Endothelial cell of umbilical vein (primary cell): ENCODE measurements at regions not wholly inside any gene's neighbourhood (a gene's known extent, or its start where the extent isn't known, plus 50 kb on each side); places are given as distances from the start of the nearest gene placed in this dataset.

Experiments used
- BruUV-seq: library from RNA; stranded (reverse); fragments of 400-500 nt; replicated peaks from 2 replicates; lab custom pipeline; 2021; lab: Mats Ljungman, UMichigan
- CTCF ChIA-PET: fragments of 300-600, 350-600 bp; sonication (Branson Sonifier 250); formaldehyde crosslinking; loops from one replicate; lab custom pipeline; 2021; ENCODE audit warnings: antibody characterized with exemption, inconsistent platforms; lab: Charles Lee
- POLR2A ChIA-PET: fragments of 300-600, 350-600 bp; sonication (Branson Sonifier 250); formaldehyde crosslinking; loops from one replicate; lab custom pipeline; 2021; ENCODE audit warnings: antibody characterized with exemption, inconsistent platforms; lab: Charles Lee
- DNase-seq: peaks from one replicate; pipeline ENCODE4 v3.0.0-alpha.2; 2011; ENCODE audit warnings: low read depth, low spot score
- FAIRE-seq: peaks from 2 replicates; lab custom pipeline; 2011; peaks lifted over from hg19 to GRCh38; lab: Jason Lieb, UNC
- H2AFZ ChIP-seq: 2 replicates; pipeline ENCODE4 v1.6.0; 2012; ENCODE audit warnings: low read depth, low read length, control low read depth, inconsistent platforms
- H3K27ac ChIP-seq: 2 replicates; pipeline ENCODE4 v1.5.1; 2011; ENCODE audit warnings: low read depth, mild to moderate bottlenecking, control low read depth, low read length, moderate library complexity; ENCODE audit not compliant: insufficient read depth
- H3K27me3 ChIP-seq, 2 experiments: 2 replicates each; pipeline versions ENCODE4 v1.6.0 to v1.6.1; 2011; ENCODE audit warnings: low read length in 2 of 2, mixed read lengths in 1 of 2; ENCODE audit not compliant: control insufficient read depth in 2 of 2, insufficient read depth in 2 of 2
- H3K36me3 ChIP-seq, 2 experiments: 2 replicates in 1 of 2; 3 replicates in 1 of 2; pipeline ENCODE4 v1.5.1; 2011; ENCODE audit warnings: low read length in 2 of 2, mild to moderate bottlenecking in 1 of 2, moderate library complexity in 1 of 2; ENCODE audit not compliant: control insufficient read depth in 2 of 2, insufficient read depth in 2 of 2; ENCODE audit errors: extremely low read depth in 1 of 2
- H3K4me1 ChIP-seq: 3 replicates; pipeline ENCODE4 v1.5.1; 2011; ENCODE audit warnings: mild to moderate bottlenecking, low read length; ENCODE audit not compliant: control insufficient read depth, insufficient read depth; ENCODE audit errors: extremely low read depth
- H3K4me2 ChIP-seq: 2 replicates; pipeline ENCODE4 v1.6.1; 2011; ENCODE audit warnings: low read length, control low read depth, mixed read lengths; ENCODE audit not compliant: insufficient read depth
- H3K4me3 ChIP-seq, 3 experiments: fragments of 200-600 bp in 1 of 3; sonication (generic), shearing (Covaris generic) in 1 of 3; replicated peaks in 1 of 3; 2 replicates each; pipeline ENCODE4 v1.5.1; 2011 to 2016; ENCODE audit warnings: control low read depth in 3 of 3, low read length in 3 of 3, mild to moderate bottlenecking in 2 of 3, inconsistent platforms in 1 of 3, low read depth in 1 of 3, moderate library complexity in 1 of 3; ENCODE audit not compliant: insufficient read depth in 1 of 3
- H3K79me2 ChIP-seq: 2 replicates; pipeline ENCODE4 v1.6.0; 2012; ENCODE audit warnings: low read length, inconsistent platforms; ENCODE audit not compliant: control insufficient read depth, insufficient read depth
- H3K9ac ChIP-seq: replicated peaks from 2 replicates; pipeline ENCODE3; 2011; ENCODE audit warnings: low read length, control low read depth; ENCODE audit not compliant: insufficient read depth; ENCODE audit errors: extremely low read depth
- H3K9me1 ChIP-seq: replicated peaks from 3 replicates; pipeline ENCODE4 v1.6.0; 2011; ENCODE audit warnings: mild to moderate bottlenecking, low read length; ENCODE audit not compliant: control insufficient read depth, insufficient read depth; ENCODE audit errors: extremely low read depth
- H3K9me3 ChIP-seq: replicated peaks from 2 replicates; pipeline ENCODE4 v1.5.1; 2012; ENCODE audit warnings: low read length, inconsistent platforms; ENCODE audit not compliant: control insufficient read depth, insufficient read depth
- H4K20me1 ChIP-seq: replicated peaks from 2 replicates; pipeline ENCODE3; 2011; ENCODE audit warnings: mild to moderate bottlenecking, low read length; ENCODE audit not compliant: control insufficient read depth, insufficient read depth; ENCODE audit errors: extremely low read depth
- EZH2 ChIP-seq: IDR thresholded peaks from 2 replicates; pipeline ENCODE4 v1.6.1; 2012; ENCODE audit warnings: borderline replicate concordance, low read depth, mild to moderate bottlenecking, moderate library complexity, low read length, inconsistent platforms; ENCODE audit not compliant: severe bottlenecking
- FOS ChIP-seq: IDR thresholded peaks from 2 replicates; pipeline ENCODE4 v1.6.1; 2011; ENCODE audit warnings: mild to moderate bottlenecking, low read length, moderate library complexity, borderline replicate concordance; ENCODE audit not compliant: insufficient read depth
- GATA2 ChIP-seq: IDR thresholded peaks from 2 replicates; pipeline ENCODE4 v1.7.0; 2011; ENCODE audit warnings: low read depth, mild to moderate bottlenecking, moderate library complexity, mixed read lengths, low read length; ENCODE audit not compliant: insufficient read length, insufficient read depth
- JUN ChIP-seq: IDR thresholded peaks from 2 replicates; pipeline ENCODE4 v1.6.1; 2011; ENCODE audit warnings: borderline replicate concordance, low read depth; ENCODE audit not compliant: insufficient read length, insufficient read depth
- MYC ChIP-seq: IDR thresholded peaks from one replicate; pipeline ENCODE4 v1.6.1; 2011; ENCODE audit warnings: mild to moderate bottlenecking, low read depth, low read length
- POLR2A ChIP-seq: IDR thresholded peaks from 2 replicates; pipeline ENCODE4 v1.6.1; 2012; ENCODE audit warnings: low read depth, mild to moderate bottlenecking, control low read depth, low read length
- POLR2AphosphoS5 ChIP-seq: IDR thresholded peaks from 2 replicates; pipeline ENCODE4 v1.6.1; 2012; ENCODE audit warnings: low read depth, mild to moderate bottlenecking, control low read depth, low read length, moderate library complexity; ENCODE audit not compliant: insufficient read depth
- dilution Hi-C: fragments of 300-500 bp; cut with MboI; formaldehyde crosslinking; loops from one replicate; pipeline ENCODE4 v1.15.0; 2019; ENCODE audit warnings: low sequenced_read_pairs; ENCODE audit not compliant: extremely low pct_ligation_motif_present
- intact Hi-C: fragments of 100-400 bp; cut with micrococcal nuclease; formaldehyde crosslinking; loops from one replicate; pipeline ENCODE4 v1.10.0; 2022
- TF ChIP-seq, protein P1 (sequence below): IDR thresholded peaks from 2 replicates; pipeline ENCODE4 v1.6.1; 2011; ENCODE audit not compliant: insufficient read depth, insufficient read length
- TF ChIP-seq, protein P2 (sequence below), 2 donors: IDR thresholded peaks; 1 replicate in 1 of 2; 2 replicates in 1 of 2; pipeline ENCODE4 v1.5.1; 2011; ENCODE audit warnings: low read length in 2 of 2, mild to moderate bottlenecking in 2 of 2, moderate library complexity in 2 of 2, control low read depth in 1 of 2, inconsistent platforms in 1 of 2, low read depth in 1 of 2; ENCODE audit not compliant: insufficient read depth in 1 of 2; ENCODE audit errors: extremely low read depth in 1 of 2

DNA sequence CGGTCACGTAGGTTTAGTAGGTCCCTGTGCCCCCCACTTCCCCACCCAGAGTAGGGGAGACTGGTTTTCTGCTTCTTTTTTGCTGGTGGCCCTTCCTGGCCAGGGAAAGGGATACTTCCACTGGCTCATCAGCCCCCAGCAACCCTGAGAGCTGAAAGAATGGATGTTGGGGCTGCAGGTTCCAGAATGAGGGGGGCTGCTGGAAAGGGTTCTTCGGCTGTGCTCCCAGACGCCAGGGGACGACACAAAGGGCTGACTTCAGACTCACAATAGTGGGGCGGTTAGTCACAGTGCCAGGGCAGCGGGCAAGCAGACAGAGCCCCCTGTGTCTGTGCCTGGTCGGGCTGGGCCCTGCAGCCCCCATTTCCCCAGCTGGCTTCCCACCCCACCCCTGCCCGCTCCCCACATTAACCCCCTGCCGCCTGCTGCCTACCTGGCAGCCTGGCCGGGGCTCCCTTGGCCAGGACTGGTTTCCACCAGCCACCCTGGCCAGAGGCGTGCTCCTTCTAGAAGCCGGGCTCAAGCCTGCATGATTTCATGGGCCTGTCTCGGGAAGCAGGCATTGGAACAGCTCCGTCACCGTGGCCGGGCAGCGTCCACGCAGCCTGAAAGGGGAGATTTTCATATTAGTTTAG, 79.1 kb upstream of the WNT7B start:
- ChIA-PET POLR2A (no interaction called here), CTCF (interaction anchor here (1.0 to 3.4 kb wide), 5 partner anchors 10 to 50 kb away, joined by 3 to 21 read pairs (median 4); no protein-coding TSS in a partner anchor)
- Histone ChIP-seq H3K4me2 (peak overlapping the region; percentile 79), H3K4me3 (no peak overlapping the region), H3K27ac (peak overlapping the region; percentile 46), H2AFZ (no peak overlapping the region), H3K36me3 (no peaks in the 10 kb centered on the region), H3K9me3 (no peaks in the 10 kb centered on the region), H3K9me1 (no peaks in the 10 kb centered on the region), H3K27me3 (no peaks in the 10 kb centered on the region), H3K9ac (peak overlapping the region; percentile 32), H4K20me1 (no peaks in the 10 kb centered on the region), H3K79me2 (peaks cover 62% of the 10 kb centered on the region), H3K4me1 (peaks cover 60% of the 10 kb centered on the region)
- DNase-seq: no peak
- intact Hi-C loops: no loop called here
- BruUV-seq: no TSS peak
- TF ChIP-seq EZH2: no peak
- no peak for TF ChIP-seq POLR2AphosphoS5
- TF ChIP-seq, protein P1, sequence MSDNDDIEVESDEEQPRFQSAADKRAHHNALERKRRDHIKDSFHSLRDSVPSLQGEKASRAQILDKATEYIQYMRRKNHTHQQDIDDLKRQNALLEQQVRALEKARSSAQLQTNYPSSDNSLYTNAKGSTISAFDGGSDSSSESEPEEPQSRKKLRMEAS: no peak
- TF ChIP-seq, protein P2, sequence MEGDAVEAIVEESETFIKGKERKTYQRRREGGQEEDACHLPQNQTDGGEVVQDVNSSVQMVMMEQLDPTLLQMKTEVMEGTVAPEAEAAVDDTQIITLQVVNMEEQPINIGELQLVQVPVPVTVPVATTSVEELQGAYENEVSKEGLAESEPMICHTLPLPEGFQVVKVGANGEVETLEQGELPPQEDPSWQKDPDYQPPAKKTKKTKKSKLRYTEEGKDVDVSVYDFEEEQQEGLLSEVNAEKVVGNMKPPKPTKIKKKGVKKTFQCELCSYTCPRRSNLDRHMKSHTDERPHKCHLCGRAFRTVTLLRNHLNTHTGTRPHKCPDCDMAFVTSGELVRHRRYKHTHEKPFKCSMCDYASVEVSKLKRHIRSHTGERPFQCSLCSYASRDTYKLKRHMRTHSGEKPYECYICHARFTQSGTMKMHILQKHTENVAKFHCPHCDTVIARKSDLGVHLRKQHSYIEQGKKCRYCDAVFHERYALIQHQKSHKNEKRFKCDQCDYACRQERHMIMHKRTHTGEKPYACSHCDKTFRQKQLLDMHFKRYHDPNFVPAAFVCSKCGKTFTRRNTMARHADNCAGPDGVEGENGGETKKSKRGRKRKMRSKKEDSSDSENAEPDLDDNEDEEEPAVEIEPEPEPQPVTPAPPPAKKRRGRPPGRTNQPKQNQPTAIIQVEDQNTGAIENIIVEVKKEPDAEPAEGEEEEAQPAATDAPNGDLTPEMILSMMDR (IDR thresholded peaks at IDR 0.05; ENCODE audit: extremely low read depth in 1 of 2, insufficient read depth in 1 of 2, low read depth in 1 of 2, low read length in 2 of 2): no peak
- no peak for TF ChIP-seq GATA2
- no peak for TF ChIP-seq JUN
- TF ChIP-seq MYC: no peak
- no peak for TF ChIP-seq FOS
- no peak for TF ChIP-seq POLR2A
- FAIRE-seq: no peak
- dilution Hi-C loops: no loop called here
